ENCODE measurements at regions not wholly inside any gene's neighbourhood (a gene's known extent, or its start where the extent isn't known, plus 50 kb on each side); places are given as distances from the start of the nearest gene placed in this dataset.

DNA sequence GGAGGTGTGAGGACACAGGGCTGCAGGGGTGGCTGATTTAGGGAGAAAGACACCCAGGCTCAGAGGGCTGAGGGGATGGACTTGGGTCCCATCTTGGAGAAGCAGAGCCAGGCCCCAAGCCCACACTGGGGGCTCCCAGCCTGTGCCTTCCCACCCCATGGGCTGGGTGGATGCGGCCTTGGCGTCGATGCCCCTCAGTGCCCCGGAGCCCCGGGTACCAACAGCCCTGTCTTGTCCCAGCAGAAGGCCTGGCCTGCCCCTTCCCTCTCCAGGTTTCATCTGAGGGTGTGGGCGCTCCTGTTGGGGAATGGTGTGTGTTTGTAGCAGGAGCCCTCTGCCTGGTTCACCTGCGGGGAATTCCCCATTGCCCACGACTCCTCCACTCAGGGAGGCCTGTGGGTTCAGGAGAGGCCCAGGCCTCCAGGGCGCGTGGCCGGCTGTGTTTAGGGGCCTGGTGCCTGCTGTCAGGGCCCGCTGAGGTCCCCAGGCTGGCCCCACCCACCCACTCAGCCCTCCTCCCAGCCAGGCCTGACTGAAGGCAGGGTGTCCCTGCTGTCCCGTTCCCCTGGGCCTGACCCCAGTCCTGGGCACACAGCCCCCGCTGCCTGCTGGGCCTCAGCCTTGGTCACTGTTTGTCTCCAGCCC, 51.1 kb upstream of the BEGAIN start:
- no peak for DNase-seq

DNA sequence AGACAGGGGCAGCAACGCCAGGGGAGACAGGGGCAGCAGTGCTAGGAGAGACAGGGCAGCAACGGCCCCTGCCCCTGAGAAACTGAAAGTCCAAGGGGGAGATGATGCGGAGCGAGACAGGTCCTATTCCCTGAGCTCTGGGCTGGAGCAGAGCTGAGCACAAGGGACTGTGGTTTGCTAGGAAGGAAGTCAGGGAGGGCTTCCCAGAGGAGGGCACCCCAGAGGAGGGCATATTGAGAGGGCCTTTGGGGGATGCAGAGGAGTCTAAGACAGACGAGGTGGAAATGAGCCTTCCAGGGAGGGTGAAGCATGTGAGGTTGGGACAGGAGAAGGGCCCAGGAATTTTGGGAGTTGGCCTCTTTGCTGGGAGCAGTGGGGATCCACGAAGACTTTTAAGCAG, 52.1 kb upstream of the BEGAIN start:
- DNase-seq, result no peak

DNA sequence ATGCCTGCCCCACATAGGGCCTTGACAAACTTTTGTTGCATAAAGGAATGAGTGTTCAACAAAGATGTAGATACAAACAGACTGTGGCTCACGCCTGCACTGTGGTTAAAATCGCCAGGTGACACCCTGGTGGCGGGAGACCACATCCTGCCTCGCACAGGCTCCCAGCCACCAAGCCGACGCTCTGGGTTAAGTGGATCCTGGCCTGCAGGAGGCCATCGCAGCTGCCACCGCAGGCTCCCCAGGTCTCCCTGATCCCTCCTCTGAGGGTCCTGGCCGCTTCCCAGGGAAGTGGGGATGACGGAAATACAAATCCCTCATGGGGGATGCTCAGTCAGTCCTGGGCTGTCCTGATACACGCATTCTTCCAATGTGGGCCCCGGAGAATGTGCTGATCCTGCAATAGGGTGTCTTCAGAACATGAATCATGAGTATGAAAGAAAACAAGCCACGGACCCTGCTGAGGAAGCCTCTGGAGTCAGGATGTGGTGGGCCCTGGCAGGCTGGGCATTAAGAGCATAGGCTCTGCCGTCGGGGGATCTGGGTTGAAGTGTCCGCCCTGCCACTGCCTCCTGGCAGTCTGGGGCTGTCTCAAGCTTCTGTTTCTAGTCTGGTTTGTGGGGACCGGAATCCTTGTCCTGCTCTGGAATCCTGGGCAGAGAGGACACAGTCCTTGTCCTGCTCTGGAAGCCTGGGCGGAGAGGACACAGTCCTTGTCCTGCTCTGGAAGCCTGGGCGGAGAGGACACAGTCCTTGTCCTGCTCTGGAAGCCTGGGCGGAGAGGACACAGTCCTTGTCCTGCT, 53.5 kb upstream of the BEGAIN start:
- DNase-seq, result peak; percentile 86

DNA sequence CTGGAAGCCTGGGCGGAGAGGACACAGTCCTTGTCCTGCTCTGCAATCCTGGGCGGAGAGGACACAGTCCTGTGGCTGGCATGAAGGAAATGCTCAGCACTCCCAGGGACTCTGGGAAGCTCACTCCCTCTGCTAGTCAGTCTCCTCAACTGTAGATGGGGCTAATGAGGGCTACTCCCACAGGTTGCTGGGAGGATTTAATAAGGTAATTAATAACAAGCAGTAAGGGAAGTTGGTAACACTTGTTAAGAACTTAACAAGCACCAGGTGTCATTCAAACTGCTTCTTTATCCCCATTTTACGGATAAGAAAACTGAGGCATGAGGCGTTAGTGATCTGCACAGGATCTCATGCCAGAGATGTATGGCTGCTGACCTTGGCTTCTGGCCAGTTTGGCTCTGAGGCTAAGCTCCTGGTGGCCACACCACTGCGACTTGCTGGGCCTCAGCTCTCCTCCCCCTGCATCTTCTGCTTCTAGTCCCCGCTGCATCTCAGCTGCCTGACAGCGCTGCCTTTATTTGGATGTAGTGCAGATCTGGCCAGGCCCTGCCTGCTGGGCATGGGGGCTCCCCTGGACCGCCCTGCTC, 54.1 kb upstream of the BEGAIN start:
- DNase-seq, result peak; percentile 52

DNA sequence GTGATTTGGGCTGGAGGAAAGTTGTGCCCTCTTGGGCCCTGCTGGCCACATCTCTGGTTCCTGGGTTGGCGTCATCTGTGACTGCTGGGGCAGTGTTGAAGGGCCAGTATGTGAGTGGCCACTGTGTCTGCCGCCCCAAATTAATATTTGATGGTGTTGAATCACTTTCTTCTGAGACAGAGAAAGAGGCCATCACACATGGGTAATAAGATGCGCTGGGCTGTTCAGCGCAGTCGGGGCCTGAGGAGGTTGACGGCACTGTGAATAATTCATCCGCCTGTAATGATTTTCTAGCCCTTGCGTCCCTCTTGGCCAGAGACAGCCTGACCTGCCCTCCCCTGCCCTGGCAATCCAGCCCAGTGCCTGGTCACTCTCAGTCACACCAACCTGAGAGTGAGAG, 56.2 kb upstream of the BEGAIN start:
- no peak for DNase-seq

DNA sequence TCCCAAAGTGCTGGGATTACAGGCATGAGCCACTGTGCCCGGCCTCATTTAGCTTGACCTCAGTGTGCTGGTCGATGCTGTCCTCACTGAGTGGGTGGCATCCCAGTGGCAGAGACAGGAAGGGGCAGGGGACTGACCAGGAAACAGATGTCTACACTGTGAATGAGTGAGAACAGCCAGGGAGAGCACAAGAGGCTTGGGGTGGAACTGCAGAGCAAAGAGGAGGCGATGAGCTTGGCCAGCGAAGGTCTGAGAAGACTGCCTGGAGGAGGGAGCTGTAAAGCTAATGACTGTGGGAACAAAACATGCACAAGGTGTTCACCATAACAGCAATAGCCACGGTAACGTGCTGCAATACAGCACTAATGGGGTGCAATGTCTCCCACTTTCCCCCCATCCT, 57.2 kb upstream of the BEGAIN start:
- DNase-seq, result peak; percentile 51

DNA sequence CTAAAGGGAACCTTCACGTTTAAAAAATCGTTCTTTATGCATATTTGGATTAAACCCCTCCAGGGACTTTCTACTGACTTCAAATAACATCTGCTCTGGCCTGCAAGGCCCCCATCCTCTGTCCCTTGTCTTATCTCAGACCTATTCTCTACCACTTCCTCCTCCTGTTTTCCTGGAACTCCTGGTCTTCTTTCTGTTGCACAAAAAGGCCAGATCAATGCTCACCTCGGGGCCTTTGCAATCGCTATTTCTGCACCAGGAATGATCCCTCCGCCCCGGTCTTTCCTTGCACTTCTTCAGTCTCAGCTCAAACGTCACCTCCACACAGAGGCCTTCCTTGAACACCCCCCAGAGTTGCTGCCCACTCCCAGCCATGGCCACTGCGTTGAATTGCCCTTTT, 57.6 kb upstream of the BEGAIN start:
- peak; percentile 65 for DNase-seq

DNA sequence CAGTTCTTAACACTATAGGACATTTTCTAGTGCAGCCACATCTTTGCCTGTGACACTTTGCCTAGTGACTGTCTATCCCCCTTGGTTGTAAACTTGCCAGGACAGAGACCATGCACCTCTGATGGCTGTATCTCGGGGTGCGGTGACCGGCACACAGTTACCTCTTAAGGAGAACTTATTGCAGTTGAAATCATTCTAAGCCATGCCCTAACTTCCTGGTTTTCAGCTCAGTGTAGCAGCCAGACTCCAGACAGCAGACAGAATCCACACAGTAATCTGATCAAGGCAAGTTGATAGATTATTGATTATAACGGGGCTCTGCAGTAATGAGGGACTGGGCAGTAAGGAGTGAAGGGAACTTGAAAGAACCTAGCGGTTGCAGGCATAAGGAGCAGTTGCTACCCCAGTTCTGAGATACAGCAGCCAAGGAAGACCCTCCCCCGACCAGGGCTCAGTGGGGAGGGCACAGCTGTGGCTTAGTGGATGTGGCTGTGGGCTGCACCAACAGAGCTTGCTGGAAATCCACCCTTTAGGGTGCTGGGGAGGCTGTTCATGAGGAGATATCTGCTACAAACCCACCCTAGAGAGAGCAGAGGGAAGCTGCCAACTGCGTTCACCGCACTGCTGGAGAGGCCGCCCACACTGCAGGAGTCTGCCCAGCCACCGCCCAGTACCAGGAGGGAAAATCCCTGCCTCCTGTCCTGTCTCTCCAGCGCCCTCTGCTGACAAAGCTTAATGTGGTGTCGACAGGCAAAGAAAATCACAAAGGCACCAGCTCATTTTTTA, 58.2 kb upstream of the BEGAIN start:
- peak; percentile 98 for DNase-seq

DNA sequence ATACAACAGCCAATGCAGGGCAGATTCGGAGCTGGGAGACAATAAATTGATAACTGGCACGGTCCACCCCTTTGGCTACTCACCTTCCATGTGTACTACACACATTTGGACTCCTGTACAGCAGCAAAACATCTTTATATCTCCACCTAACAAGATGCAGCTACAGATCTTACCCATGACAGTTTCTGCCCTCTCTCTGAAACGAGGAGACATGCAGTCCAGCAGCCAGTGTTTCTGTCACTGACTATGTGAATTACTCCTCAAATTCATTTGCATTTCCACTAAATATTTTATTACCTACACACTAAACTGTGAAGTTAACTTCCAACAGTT, 58.7 kb upstream of the BEGAIN start:
- DNase-seq, result no peak

DNA sequence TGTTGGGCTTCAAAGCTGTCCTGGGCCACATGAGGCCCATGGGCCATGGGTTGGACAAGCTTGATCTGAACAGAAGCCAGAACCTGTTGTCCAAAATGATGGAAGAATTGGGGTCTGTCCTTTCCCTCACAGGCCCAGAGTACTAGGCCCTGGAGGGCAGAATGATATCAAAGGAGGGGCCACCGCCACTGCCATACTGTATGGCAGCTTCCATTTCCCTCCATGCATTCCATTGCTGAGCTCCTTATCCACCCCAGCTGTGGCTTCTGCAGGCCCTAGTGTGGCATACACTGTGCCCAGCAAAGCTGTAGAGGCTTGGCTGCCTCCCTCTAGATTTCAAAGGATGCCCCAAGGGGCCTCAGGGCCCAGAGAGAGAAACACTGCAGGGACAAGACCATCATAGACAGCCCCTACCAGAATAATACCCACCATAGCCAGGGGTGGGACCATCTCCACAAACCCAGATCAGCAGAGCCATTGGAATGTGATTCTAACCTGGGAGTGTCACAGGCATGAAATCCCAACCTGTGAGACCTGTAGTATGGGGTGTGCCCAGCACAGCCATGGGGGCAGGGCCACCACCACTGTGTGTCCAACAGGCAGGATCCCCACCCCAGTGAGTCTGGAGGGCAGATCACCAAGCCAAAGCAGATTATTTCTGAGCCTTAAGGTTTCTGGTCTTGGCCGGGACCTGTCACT, 61.4 kb upstream of the BEGAIN start:
- no peak for DNase-seq

DNA sequence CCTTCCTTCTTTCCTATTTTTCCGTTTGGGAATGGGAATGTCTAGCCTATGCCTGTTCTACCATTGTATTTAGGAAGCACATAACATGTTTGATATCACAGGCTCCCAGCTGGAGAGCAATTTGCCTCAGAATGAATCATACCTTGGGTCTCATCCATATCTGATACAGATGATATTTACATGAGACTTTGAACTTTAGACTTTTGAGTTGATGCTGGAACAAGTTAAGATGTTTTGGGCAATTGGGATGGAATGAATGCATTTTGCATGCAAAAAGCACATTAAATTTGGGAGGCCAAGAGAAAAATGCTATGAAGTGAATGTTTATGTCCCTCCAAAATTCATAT, 61.9 kb upstream of the BEGAIN start:
- no peak for DNase-seq

DNA sequence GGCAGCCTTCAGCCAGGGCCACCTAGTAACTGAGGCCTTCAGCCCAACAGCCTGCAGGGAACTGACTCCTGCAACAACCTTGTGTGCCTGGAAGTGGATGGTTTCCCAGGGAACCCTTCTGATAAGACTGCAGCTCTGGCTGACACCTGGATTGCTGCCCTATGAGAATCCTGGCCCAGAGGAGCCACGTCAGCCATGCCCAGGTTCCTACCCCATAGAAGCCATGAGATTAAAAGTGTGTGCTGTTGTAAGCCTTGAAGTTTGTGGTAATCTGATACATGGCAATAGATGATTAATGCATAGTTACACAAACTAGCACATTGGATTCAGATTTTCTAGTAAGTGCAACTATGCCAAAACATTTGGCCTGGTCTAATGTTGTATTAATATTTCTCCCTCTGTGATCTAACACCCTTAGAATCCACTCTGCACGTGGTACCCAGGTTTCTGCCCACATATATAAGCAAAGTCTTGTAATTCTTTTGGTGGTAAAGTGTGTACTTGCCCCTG, 64.8 kb upstream of the BEGAIN start:
- DNase-seq, result no peak

DNA sequence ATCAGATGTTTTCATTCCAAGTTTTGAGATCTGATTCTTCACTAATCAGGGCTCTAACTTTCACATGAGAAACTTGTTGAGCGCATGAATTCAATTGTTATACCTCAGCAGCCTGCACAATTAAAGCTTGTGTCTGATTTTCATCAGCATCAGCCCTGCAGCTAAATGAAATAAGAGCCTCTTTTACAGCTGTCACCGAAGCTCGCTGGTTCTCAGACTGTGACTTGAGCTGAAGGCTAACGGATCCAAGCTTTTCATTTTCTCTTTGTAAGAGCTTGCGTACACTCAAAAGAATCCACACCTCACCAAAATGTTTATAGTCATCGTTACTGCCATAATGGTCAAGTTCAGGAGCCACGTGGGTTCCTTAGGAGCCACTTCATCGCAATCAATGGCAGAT, 65.5 kb upstream of the BEGAIN start:
- no peak for DNase-seq

DNA sequence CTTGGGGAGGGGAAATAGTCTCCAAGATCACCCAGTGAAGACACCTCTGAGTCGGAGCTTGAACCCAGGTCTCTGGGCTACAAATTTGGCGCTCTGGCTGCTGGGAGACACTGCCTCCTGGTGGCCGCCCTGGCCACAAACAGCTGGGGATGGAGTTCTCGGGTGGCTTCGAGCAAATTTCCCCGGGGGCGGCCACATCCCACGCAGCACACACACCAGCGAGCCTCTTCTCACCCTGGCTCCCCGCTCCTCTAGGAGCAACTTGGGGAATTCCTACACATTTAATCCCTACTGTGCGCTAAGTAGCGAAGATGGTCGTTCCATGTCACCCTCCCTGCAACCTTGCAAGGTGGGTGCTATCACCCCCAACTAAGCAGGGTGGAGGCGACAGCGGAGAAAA, 66.2 kb upstream of the BEGAIN start:
- peak; percentile 42 for DNase-seq

DNA sequence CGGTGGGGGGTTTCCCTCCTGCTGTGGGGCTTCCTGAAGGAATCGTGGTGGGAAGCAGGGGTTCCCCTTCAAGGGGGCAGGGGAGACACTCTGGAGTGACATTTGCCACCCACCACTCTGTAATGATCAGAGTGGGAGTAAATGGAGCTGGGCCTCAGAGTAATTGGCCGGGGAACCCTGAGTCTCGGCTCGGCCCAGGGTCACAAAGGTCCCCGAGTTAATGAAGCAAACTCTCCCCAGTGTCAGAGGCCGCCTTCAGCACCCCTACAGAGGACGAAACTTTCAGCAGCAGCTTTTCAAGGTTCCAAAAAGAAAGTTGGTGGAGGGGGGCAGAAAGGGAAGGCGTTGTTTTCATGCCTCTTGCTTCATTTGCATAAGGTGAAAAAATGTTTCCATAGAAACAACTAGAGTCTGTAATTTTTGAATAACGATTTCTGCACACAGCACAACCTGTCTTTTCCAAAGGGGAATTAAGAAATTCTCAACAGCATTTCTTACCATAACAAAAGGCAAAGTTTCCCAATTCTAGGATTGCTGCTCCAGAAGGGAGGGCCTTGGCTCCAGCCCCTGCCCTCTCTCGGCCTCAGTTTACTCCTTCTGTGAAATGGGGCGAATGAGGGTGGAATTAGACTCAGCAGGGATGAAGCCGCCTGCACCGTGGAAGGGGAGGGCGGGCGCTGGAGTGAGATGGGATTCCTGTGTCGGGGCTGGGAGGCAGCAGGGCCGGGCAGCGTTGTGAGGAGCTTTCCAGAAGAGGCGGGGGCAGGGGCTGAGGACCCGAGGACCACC, 67.0 kb upstream of the BEGAIN start:
- DNase-seq, result no peak

DNA sequence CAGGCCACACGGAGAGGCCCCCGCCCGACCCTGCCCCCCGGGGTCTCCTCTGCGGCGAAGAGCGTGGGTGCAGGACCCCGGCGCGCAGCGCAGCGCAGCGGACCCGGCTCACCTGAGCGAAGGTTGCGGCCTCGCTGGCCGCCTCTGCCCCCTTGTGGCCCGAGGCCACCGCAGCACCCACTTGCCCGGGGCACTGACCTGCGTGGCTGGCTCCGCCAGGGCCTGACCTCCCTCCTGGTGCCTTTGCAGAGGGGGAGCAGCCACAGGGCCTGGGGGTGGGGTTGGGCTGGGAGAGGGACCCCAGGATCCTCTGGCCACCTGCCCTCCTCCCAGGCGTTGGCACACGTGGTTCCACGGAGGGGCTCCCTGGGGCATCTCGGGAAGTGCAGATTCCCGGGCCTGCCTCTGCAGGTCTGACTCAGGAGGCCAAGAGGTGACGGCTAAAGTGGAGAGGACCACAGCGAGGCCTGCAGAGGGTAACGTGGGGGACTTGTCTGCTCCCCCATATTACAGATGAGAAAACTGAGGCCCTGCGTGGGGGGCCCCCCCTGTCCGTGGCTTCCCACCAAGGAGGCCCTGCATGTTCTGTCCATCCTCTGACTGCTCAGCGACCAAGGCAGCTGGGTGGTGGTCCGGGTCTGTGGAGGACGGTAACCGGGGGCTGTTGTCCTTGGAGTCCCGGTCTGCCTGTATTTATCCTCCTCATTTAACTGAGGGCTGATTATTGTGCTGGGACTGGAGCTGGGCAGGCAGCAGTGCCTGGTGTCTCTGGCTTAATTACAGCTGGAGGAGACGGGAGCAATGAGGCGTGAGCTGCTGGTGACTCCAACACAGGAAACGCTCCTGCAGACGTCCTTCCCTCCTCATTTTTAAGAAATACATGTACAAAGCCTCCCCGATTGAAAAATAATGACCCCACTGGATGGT, 67.9 kb upstream of the BEGAIN start:
- peak; percentile 59 for DNase-seq

DNA sequence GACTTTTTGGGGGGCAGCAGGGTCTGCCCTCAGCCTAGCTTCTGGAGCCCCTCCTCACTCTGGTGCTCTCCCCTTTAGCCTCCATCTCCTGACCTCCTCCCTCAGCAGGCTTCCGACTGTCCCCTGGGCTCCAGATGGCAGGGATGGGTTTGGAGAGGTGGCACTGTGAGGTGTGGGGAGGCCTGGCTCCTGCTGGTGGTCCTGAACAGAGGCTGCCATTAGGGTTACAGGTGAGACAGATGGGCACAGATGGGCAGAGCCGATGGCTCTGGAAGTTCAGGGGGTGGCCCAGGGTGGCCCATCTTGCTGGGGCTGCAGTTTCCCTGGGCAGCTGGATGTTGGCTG, 68.5 kb upstream of the BEGAIN start:
- no peak for DNase-seq

DNA sequence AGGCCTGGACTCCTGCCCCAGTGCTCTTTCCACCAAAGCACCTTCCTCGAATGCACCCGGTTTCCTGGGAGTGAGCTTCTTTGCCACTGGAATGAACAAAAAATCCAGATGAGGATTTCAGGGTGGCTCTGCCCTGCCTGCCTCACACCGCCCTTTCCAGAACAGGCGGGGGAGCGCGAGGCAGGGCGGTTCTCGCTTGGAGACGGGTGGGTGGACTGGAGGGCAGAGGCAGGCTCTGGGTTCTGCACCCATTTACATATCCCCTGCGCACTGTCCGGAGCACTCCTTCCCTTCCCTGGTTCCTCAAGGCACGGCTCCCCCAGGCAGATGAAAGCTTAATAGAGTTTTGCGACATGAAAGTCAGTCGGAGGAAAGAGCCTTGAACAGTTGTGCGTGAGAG, 69.7 kb upstream of the DLK1 start:
- no peak for DNase-seq

DNA sequence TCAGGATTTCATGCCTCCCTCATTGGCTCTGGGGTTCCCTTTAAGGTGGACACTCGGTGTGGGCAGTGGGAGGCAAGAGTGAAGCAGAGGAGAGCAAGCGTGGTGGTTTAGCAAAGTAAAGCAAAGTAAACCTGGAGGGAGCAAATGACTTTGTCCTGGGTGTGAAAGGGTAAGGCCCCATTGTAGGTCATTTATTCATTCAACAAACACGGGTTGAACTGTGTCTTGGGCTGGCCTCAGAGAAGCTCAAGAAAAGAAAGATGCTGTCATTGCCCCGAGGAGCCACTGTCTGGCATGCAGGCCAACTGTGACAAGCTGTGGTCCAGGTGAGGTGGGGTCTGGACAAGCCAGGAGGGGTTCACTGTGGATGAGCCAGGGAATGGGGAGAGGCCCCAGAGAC, 68.9 kb upstream of the DLK1 start:
- DNase-seq, result no peak

DNA sequence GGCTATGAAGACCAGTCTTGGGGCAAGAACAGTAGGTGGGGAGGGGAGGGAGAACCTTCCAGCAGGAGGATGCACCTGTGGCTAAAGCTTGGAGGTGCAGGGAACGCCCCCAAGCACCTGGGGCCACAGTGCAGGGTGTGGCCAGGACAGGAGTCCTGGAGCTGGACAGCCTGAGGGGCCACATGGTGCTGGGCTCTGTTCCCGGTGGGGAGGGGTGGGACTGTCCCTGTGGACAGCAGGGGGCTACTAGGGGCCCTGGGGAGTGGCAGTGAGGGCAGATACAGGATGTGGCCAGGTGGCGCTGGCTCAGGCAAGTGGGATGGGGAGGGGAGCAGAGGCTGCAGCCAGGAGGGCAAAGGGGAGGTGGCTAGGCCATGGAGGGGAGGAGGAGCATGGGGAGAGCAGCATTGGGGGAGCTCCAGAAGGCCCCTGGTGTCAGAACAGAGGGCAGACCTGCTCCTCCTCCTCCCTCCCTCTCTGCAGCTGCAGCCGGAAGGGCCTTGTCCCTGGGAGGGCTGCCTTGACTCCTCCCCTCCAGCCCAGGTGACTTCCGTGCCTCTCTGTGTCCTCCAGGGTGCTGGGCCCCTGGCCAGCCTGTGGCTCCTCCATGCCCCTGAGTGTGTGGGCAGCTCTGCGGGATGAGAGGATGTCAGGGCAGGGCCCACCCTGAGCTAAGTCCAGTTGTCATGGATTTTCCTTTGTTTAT, 68.4 kb upstream of the DLK1 start:
- DNase-seq, result no peak

All from hematopoietic multipotent progenitor cell treated with erythropoietin and hydrocortisone succinate and interleukin-3 and kit ligand, for 6 days (in vitro differentiated cells).